HEK293 (cell line): ENCODE measurements at regions not wholly inside any gene's neighbourhood (a gene's known extent, or its start where the extent isn't known, plus 50 kb on each side); places are given as distances from the start of the nearest gene placed in this dataset.
A peak's percentile ranks its signal among the peaks of the same experiment; 100 is the strongest.

Source experiments
- ELK4 ChIP-seq: IDR thresholded peaks from 2 replicates; pipeline ENCODE4 v1.6.1; 2011; ENCODE audit warnings: mild to moderate bottlenecking, low read depth, low read length, borderline replicate concordance
- GFI1B ChIP-seq: fragments of 450-650 bp; formaldehyde crosslinking; IDR thresholded peaks from 2 replicates; pipeline ENCODE4 v1.5.1; 2016; ENCODE audit warnings: missing biosample characterization, missing genetic modification characterization
- HOXD13 ChIP-seq: sonication (generic); formaldehyde crosslinking; IDR thresholded peaks from 2 replicates; pipeline ENCODE4 v1.8.0; 2022; ENCODE audit warnings: missing genetic modification reagents, borderline replicate concordance
- KLF7 ChIP-seq: fragments of 450-650 bp; formaldehyde crosslinking; IDR thresholded peaks from 2 replicates; pipeline ENCODE4 v1.5.1; 2016; ENCODE audit warnings: missing biosample characterization, missing genetic modification characterization, borderline replicate concordance
- OSR2 ChIP-seq: fragments of 450-650 bp; formaldehyde crosslinking; IDR thresholded peaks from 2 replicates; pipeline ENCODE4 v1.5.1; 2016; ENCODE audit warnings: missing biosample characterization, missing genetic modification characterization
- PBX3 ChIP-seq: sonication (generic); formaldehyde crosslinking; IDR thresholded peaks from 2 replicates; pipeline ENCODE4 v1.8.1; 2022; ENCODE audit warnings: mild to moderate bottlenecking, moderate library complexity, missing genetic modification reagents
- REPIN1 ChIP-seq: fragments of 450-650 bp; formaldehyde crosslinking; IDR thresholded peaks from 2 replicates; pipeline ENCODE4 v1.5.1; 2017; ENCODE audit warnings: missing biosample characterization, missing genetic modification characterization, low read depth
- REST ChIP-seq: fragments of 450-650 bp; formaldehyde crosslinking; IDR thresholded peaks from 2 replicates; pipeline ENCODE4 v1.5.1; 2016; ENCODE audit warnings: missing biosample characterization, missing genetic modification characterization
- SALL2 ChIP-seq: fragments of 450-650 bp; formaldehyde crosslinking; IDR thresholded peaks from 2 replicates; pipeline ENCODE4 v1.5.0; 2017; ENCODE audit warnings: missing biosample characterization, mild to moderate bottlenecking, missing genetic modification characterization, borderline replicate concordance
- SETDB1 ChIP-seq: IDR thresholded peaks from one replicate; pipeline ENCODE4 v1.6.1; 2017; ENCODE audit warnings: mild to moderate bottlenecking, low read length, moderate library complexity, mixed read lengths; ENCODE audit not compliant: insufficient read length
- SP7 ChIP-seq: fragments of 450-650 bp; formaldehyde crosslinking; IDR thresholded peaks from 2 replicates; pipeline ENCODE4 v1.5.1; 2016; ENCODE audit warnings: missing biosample characterization, missing genetic modification characterization
- TCF7L2 ChIP-seq: IDR thresholded peaks from 2 replicates; pipeline ENCODE4 v1.6.1; 2011; ENCODE audit warnings: low read depth, mild to moderate bottlenecking, inconsistent platforms, low read length, moderate library complexity, borderline replicate concordance
- ZBTB20 ChIP-seq: fragments of 450-650 bp; formaldehyde crosslinking; IDR thresholded peaks from 2 replicates; pipeline ENCODE4 v1.5.1; 2016; ENCODE audit warnings: missing biosample characterization, missing genetic modification characterization
- ZBTB8A ChIP-seq: fragments of 450-650 bp; formaldehyde crosslinking; IDR thresholded peaks from 2 replicates; pipeline ENCODE4 v1.5.1; 2016; ENCODE audit warnings: missing biosample characterization, missing genetic modification characterization
- ZEB2 ChIP-seq: fragments of 450-650 bp; formaldehyde crosslinking; IDR thresholded peaks from 2 replicates; pipeline ENCODE4 v1.5.1; 2016; ENCODE audit warnings: missing biosample characterization, missing genetic modification characterization
- ZNF138 ChIP-seq: fragments of 450-650 bp; formaldehyde crosslinking; IDR thresholded peaks from 2 replicates; pipeline ENCODE4 v1.5.1; 2016; ENCODE audit warnings: missing biosample characterization, missing genetic modification characterization, borderline replicate concordance
- ZNF169 ChIP-seq: fragments of 450-650 bp; formaldehyde crosslinking; IDR thresholded peaks from 2 replicates; pipeline ENCODE4 v1.5.1; 2016; ENCODE audit warnings: missing biosample characterization, missing genetic modification characterization
- ZNF19 ChIP-seq: fragments of 450-650 bp; formaldehyde crosslinking; IDR thresholded peaks from 2 replicates; pipeline ENCODE4; 2016; ENCODE audit warnings: missing biosample characterization, missing genetic modification characterization, low read depth
- ZNF214 ChIP-seq: fragments of 450-650 bp; formaldehyde crosslinking; IDR thresholded peaks from 2 replicates; pipeline ENCODE4 v1.5.1; 2017; ENCODE audit warnings: missing biosample characterization, mild to moderate bottlenecking, missing genetic modification characterization, borderline replicate concordance
- ZNF221 ChIP-seq: fragments of 450-650 bp; formaldehyde crosslinking; IDR thresholded peaks from 2 replicates; pipeline ENCODE4 v1.5.1; 2017; ENCODE audit warnings: missing biosample characterization, missing genetic modification characterization, borderline replicate concordance
- ZNF248 ChIP-seq: fragments of 450-650 bp; formaldehyde crosslinking; IDR thresholded peaks from 2 replicates; pipeline ENCODE4 v1.5.1; 2017; ENCODE audit warnings: missing biosample characterization, missing genetic modification characterization
- ZNF266 ChIP-seq: fragments of 450-650 bp; formaldehyde crosslinking; IDR thresholded peaks from 2 replicates; pipeline ENCODE4 v1.5.1; 2016; ENCODE audit warnings: missing biosample characterization, missing genetic modification characterization, low read depth
- ZNF341 ChIP-seq: fragments of 450-650 bp; formaldehyde crosslinking; IDR thresholded peaks from 2 replicates; pipeline ENCODE4; 2016; ENCODE audit warnings: low read depth, missing biosample characterization, missing genetic modification characterization
- ZNF473 ChIP-seq: fragments of 450-650 bp; formaldehyde crosslinking; IDR thresholded peaks from 2 replicates; pipeline ENCODE4 v1.5.1; 2017; ENCODE audit warnings: missing biosample characterization, missing genetic modification characterization
- ZNF558 ChIP-seq: fragments of 450-650 bp; formaldehyde crosslinking; IDR thresholded peaks from 2 replicates; pipeline ENCODE4 v1.5.1; 2016; ENCODE audit warnings: missing biosample characterization, missing genetic modification characterization
- ZNF660 ChIP-seq: fragments of 450-650 bp; IDR thresholded peaks from 2 replicates; pipeline ENCODE4 v1.5.1; 2018; ENCODE audit warnings: missing biosample characterization, mild to moderate bottlenecking, missing genetic modification characterization
- ZNF664 ChIP-seq: fragments of 450-650 bp; formaldehyde crosslinking; IDR thresholded peaks from 2 replicates; pipeline ENCODE4 v1.5.1; 2016; ENCODE audit warnings: missing biosample characterization, missing genetic modification characterization
- ZNF670 ChIP-seq: fragments of 450-650 bp; formaldehyde crosslinking; IDR thresholded peaks from 2 replicates; pipeline ENCODE4 v1.5.1; 2016; ENCODE audit warnings: missing biosample characterization, missing genetic modification characterization, low read depth
- ZNF677 ChIP-seq: fragments of 450-650 bp; IDR thresholded peaks from 2 replicates; pipeline ENCODE4 v1.5.0; 2018; ENCODE audit warnings: missing biosample characterization, mild to moderate bottlenecking, missing genetic modification characterization, moderate library complexity
- ZNF701 ChIP-seq: fragments of 450-650 bp; formaldehyde crosslinking; IDR thresholded peaks from 2 replicates; pipeline ENCODE4 v1.5.1; 2016; ENCODE audit warnings: missing biosample characterization, missing genetic modification characterization
- ZNF747 ChIP-seq: fragments of 450-650 bp; formaldehyde crosslinking; IDR thresholded peaks from 2 replicates; pipeline ENCODE4 v1.5.1; 2016; ENCODE audit warnings: missing biosample characterization, missing genetic modification characterization
- ZNF776 ChIP-seq: fragments of 450-650 bp; formaldehyde crosslinking; IDR thresholded peaks from 2 replicates; pipeline ENCODE4 v1.5.0; 2017; ENCODE audit warnings: missing biosample characterization, missing genetic modification characterization, borderline replicate concordance
- ZNF785 ChIP-seq: fragments of 450-650 bp; formaldehyde crosslinking; IDR thresholded peaks from 2 replicates; pipeline ENCODE4 v1.5.1; 2016; ENCODE audit warnings: missing biosample characterization, missing genetic modification characterization
- ZNF792 ChIP-seq: fragments of 450-650 bp; formaldehyde crosslinking; IDR thresholded peaks from 2 replicates; pipeline ENCODE4 v1.5.1; 2016; ENCODE audit warnings: missing biosample characterization, missing genetic modification characterization
- ZNF830 ChIP-seq: fragments of 450-650 bp; IDR thresholded peaks from 2 replicates; pipeline ENCODE4 v1.5.0; 2018; ENCODE audit warnings: missing biosample characterization, missing genetic modification characterization, low read depth, mild to moderate bottlenecking, moderate library complexity
- TF ChIP-seq, protein P1 (sequence below): fragments of 450-650 bp; formaldehyde crosslinking; IDR thresholded peaks from 2 replicates; pipeline ENCODE4 v1.5.1; 2016; ENCODE audit warnings: missing biosample characterization, missing genetic modification characterization

GRCh38 chr1:93779540-93780165 lies 98.0 kb upstream of the BCAR3 start (continued):
- TF ChIP-seq TCF7L2 = no peak
- 0 out of 2 replicates have a peak, but pooled peaks have one; percentile 62 for TF ChIP-seq KLF7
- no peak for TF ChIP-seq ZNF677 (tag by site-specific recombination)
- peak; percentile 70 for TF ChIP-seq SETDB1
- TF ChIP-seq REST (tag by site-specific recombination) = peak; percentile 36; the same call in 1 of the 2 replicates
- TF ChIP-seq ZBTB20 (tag by site-specific recombination) = no peak
- TF ChIP-seq, protein P1, sequence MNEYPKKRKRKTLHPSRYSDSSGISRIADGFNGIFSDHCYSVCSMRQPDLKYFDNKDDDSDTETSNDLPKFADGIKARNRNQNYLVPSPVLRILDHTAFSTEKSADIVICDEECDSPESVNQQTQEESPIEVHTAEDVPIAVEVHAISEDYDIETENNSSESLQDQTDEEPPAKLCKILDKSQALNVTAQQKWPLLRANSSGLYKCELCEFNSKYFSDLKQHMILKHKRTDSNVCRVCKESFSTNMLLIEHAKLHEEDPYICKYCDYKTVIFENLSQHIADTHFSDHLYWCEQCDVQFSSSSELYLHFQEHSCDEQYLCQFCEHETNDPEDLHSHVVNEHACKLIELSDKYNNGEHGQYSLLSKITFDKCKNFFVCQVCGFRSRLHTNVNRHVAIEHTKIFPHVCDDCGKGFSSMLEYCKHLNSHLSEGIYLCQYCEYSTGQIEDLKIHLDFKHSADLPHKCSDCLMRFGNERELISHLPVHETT (tag by site-specific recombination) = peak; percentile 90
- TF ChIP-seq OSR2 (tag by site-specific recombination) = peak; percentile 74; the same call in 1 of the 2 replicates
- no peak for TF ChIP-seq ZBTB8A
- TF ChIP-seq ZNF776 (tag by site-specific recombination) = no peak
- no peak for TF ChIP-seq ELK4
- no peak for TF ChIP-seq PBX3
- peak; percentile 96 for TF ChIP-seq SP7 (tag by site-specific recombination)
- no peak for TF ChIP-seq ZNF830
- TF ChIP-seq ZNF214 = no peak
- no peak for TF ChIP-seq ZNF138 (tag by site-specific recombination)
- TF ChIP-seq ZNF169 (tag by site-specific recombination) = no peak
- no peak for TF ChIP-seq ZNF248 (tag by site-specific recombination)
- no peak for TF ChIP-seq REPIN1
- no peak for TF ChIP-seq HOXD13 (CRISPR knock-in tag)
- no peak for TF ChIP-seq ZNF785 (tag by site-specific recombination)
- no peak for TF ChIP-seq ZNF266
- TF ChIP-seq ZNF670 (tag by site-specific recombination) = no peak
- TF ChIP-seq ZNF221 (tag by site-specific recombination) = no peak
- TF ChIP-seq ZNF701 (tag by site-specific recombination) = no peak
- no peak for TF ChIP-seq ZNF664 (tag by site-specific recombination)
- TF ChIP-seq ZNF19 (tag by site-specific recombination) = no peak
- no peak for TF ChIP-seq ZNF473
- no peak for TF ChIP-seq ZNF558
- TF ChIP-seq ZNF792 = no peak
- TF ChIP-seq ZNF747 (tag by site-specific recombination) = no peak
- TF ChIP-seq ZEB2 (tag by site-specific recombination) = no peak
- TF ChIP-seq ZNF660 (tag by site-specific recombination) = no peak
- TF ChIP-seq SALL2 (tag by site-specific recombination) = no peak
- TF ChIP-seq GFI1B (tag by site-specific recombination) = 0 out of 2 replicates have a peak, but pooled peaks have one; percentile 11
- TF ChIP-seq ZNF341 (tag by site-specific recombination) = no peak
